ENCODE measurements at regions not wholly inside any gene's neighbourhood (a gene's known extent, or its start where the extent isn't known, plus 50 kb on each side); places are given as distances from the start of the nearest gene placed in this dataset.
"Not testable (repeated sequence)": the region's sequence is repeated elsewhere in the genome, so short reads cannot be mapped to it uniquely, and the experiment has no call there.

- DNase-seq: no peak
Observed at GRCh38 chr5:152177626-152178349, 227.3 kb downstream of the NMUR2 start.

GRCh38 chr5:152171888-152172287, 233.2 kb downstream of the NMUR2 start:
- DNase-seq: no peak

- DNase-seq: no peak
Observed at GRCh38 chr5:152170350-152170749, 234.7 kb downstream of the NMUR2 start.

GRCh38 chr5:152164860-152165259, 240.2 kb upstream of the GLRA1 start:
- DNase-seq: no peak

- not testable (repeated sequence) for DNase-seq
Observed at GRCh38 chr5:152159894-152160293, 235.2 kb upstream of the GLRA1 start.

GRCh38 chr5:152154452-152154851, 229.8 kb upstream of the GLRA1 start:
- not testable (repeated sequence) for DNase-seq

GRCh38 chr5:152151940-152152339, 227.3 kb upstream of the GLRA1 start:
- DNase-seq: no peak

- no peak for DNase-seq
Observed at GRCh38 chr5:152151113-152151512, 226.5 kb upstream of the GLRA1 start.

- no peak for DNase-seq
Observed at GRCh38 chr5:152147286-152147685, 222.6 kb upstream of the GLRA1 start.

GRCh38 chr5:152146566-152146965, 221.9 kb upstream of the GLRA1 start:
- DNase-seq: no peak

GRCh38 chr5:152144556-152144955, 219.9 kb upstream of the GLRA1 start:
- DNase-seq: no peak

GRCh38 chr5:152144030-152144429, 219.4 kb upstream of the GLRA1 start:
- no peak for DNase-seq

GRCh38 chr5:152142840-152143469, 218.3 kb upstream of the GLRA1 start:
- DNase-seq: peak; percentile 55

- no peak for DNase-seq
Observed at GRCh38 chr5:152140347-152140746, 215.7 kb upstream of the GLRA1 start.

- no peak for DNase-seq
Observed at GRCh38 chr5:152137063-152137462, 212.4 kb upstream of the GLRA1 start.

GRCh38 chr5:152136321-152136720, 211.7 kb upstream of the GLRA1 start:
- no peak for DNase-seq

GRCh38 chr5:152135827-152136226, 211.2 kb upstream of the GLRA1 start:
- DNase-seq: no peak

- DNase-seq: no peak
Observed at GRCh38 chr5:152125661-152126205, 201.1 kb upstream of the GLRA1 start.

GRCh38 chr5:152124409-152125041, 199.9 kb upstream of the GLRA1 start:
- DNase-seq: no peak

GRCh38 chr5:152118676-152119470, 194.2 kb upstream of the GLRA1 start:
- DNase-seq: no peak

- DNase-seq: no peak
Observed at GRCh38 chr5:152116934-152117333, 192.3 kb upstream of the GLRA1 start.

GRCh38 chr5:152113401-152113800, 188.8 kb upstream of the GLRA1 start:
- peak; percentile 76 for DNase-seq

GRCh38 chr5:152107220-152107619, 182.6 kb upstream of the GLRA1 start:
- no peak for DNase-seq
